ENCODE measurements at regions not wholly inside any gene's neighbourhood (a gene's known extent, or its start where the extent isn't known, plus 50 kb on each side); places are given as distances from the start of the nearest gene placed in this dataset.

DNA sequence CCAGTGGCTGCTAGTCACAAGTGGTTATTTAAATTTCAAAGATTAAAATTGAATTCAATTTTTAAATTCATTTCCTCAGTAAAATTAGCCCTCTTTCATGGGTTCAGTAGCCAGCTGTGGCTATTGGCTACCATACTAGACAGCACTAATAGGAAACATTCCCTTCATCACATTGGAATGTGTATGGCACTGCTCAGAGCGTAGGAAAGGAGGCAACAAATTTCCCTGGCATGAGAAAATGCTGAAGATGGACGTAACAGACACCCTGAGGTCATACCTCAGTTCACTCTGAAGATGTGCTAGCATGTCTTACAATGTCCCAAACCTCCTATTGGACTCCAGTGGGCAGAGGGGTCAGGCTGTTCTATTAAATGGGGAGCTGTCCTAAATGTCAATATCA lies 96.4 kb downstream of the C1QL2 start:
- no peak overlapping the region for H3K4me3 ChIP-seq (ENCODE audit: low read depth, low read length, poor library complexity, severe bottlenecking)
- CTCF ChIA-PET (ENCODE audit: unreplicated experiment), result no interaction called here
- POLR2A ChIA-PET, result no interaction called here
- H3K9me2 ChIP-seq (ENCODE audit: insufficient read depth, low read length), result no peaks in the 10 kb centered on the region
- no peak overlapping the region for H3K27ac ChIP-seq (ENCODE audit: low read depth, low read length, poor library complexity, severe bottlenecking)
- no peaks in the 10 kb centered on the region for H3K79me2 ChIP-seq (ENCODE audit: insufficient read depth, low read depth, low read length)
- intact Hi-C loops (cut with micrococcal nuclease; ENCODE audit: unreplicated experiment), result no loop called here
- no peaks in the 10 kb centered on the region for H4K20me1 ChIP-seq (ENCODE audit: insufficient read depth, low read length)
- no peak overlapping the region for H3K4me2 ChIP-seq (ENCODE audit: low read length)
- no peak for DNase-seq (ENCODE audit: low spot score)
- no TSS peak for BruUV-seq (replicated peaks)
- H2AFZ ChIP-seq (ENCODE audit: low read length), result no peak overlapping the region
- no peaks in the 10 kb centered on the region for H3K4me1 ChIP-seq (ENCODE audit: insufficient read depth, low read length, poor library complexity, severe bottlenecking)
- no peak for TF ChIP-seq EZH2phosphoT487 (IDR thresholded peaks at IDR 0.05; ENCODE audit: borderline replicate concordance, low read depth, low read length)
- TF ChIP-seq, protein P1, sequence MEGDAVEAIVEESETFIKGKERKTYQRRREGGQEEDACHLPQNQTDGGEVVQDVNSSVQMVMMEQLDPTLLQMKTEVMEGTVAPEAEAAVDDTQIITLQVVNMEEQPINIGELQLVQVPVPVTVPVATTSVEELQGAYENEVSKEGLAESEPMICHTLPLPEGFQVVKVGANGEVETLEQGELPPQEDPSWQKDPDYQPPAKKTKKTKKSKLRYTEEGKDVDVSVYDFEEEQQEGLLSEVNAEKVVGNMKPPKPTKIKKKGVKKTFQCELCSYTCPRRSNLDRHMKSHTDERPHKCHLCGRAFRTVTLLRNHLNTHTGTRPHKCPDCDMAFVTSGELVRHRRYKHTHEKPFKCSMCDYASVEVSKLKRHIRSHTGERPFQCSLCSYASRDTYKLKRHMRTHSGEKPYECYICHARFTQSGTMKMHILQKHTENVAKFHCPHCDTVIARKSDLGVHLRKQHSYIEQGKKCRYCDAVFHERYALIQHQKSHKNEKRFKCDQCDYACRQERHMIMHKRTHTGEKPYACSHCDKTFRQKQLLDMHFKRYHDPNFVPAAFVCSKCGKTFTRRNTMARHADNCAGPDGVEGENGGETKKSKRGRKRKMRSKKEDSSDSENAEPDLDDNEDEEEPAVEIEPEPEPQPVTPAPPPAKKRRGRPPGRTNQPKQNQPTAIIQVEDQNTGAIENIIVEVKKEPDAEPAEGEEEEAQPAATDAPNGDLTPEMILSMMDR (conservative IDR thresholded peaks at IDR 0.05; ENCODE audit: low read length), result no peak
- no peaks in the 10 kb centered on the region for H3K36me3 ChIP-seq (ENCODE audit: insufficient read depth, low read length)
- no peaks in the 10 kb centered on the region for H3K9me3 ChIP-seq (ENCODE audit: low read length)

- Histone ChIP-seq H3K4me2 (ENCODE audit: low read length) (no peak overlapping the region), H3K4me1 (ENCODE audit: insufficient read depth, low read length, poor library complexity, severe bottlenecking) (no peaks in the 10 kb centered on the region), H3K4me3 (ENCODE audit: low read depth, low read length, poor library complexity, severe bottlenecking) (no peak overlapping the region), H3K27ac (ENCODE audit: low read depth, low read length, poor library complexity, severe bottlenecking) (no peak overlapping the region), H3K9me2 (ENCODE audit: insufficient read depth, low read length) (no peaks in the 10 kb centered on the region), H3K9me3 (ENCODE audit: low read length) (no peaks in the 10 kb centered on the region), H3K79me2 (ENCODE audit: insufficient read depth, low read depth, low read length) (no peaks in the 10 kb centered on the region), H3K36me3 (ENCODE audit: insufficient read depth, low read length) (no peaks in the 10 kb centered on the region), H2AFZ (ENCODE audit: low read length) (no peak overlapping the region), H4K20me1 (ENCODE audit: insufficient read depth, low read length) (no peaks in the 10 kb centered on the region)
- intact Hi-C loops (cut with micrococcal nuclease; ENCODE audit: unreplicated experiment), result no loop called here
- ChIA-PET CTCF (ENCODE audit: unreplicated experiment) (no interaction called here), POLR2A (no interaction called here)
- TF ChIP-seq, protein P1 (conservative IDR thresholded peaks at IDR 0.05; ENCODE audit: low read length), result no peak
- no TSS peak for BruUV-seq (replicated peaks)
- DNase-seq (ENCODE audit: low spot score), result no peak
Measured at GRCh38 chr2:119059940-119060339, 98.6 kb downstream of the C1QL2 start.

GRCh38 chr2:119059287-119059686 lies 99.3 kb downstream of the C1QL2 start:
- H3K9me2 ChIP-seq (ENCODE audit: insufficient read depth, low read length), result no peaks in the 10 kb centered on the region
- intact Hi-C loops (cut with micrococcal nuclease; ENCODE audit: unreplicated experiment), result no loop called here
- ChIA-PET POLR2A (no interaction called here), CTCF (ENCODE audit: unreplicated experiment) (no interaction called here)
- no peaks in the 10 kb centered on the region for H3K4me1 ChIP-seq (ENCODE audit: insufficient read depth, low read length, poor library complexity, severe bottlenecking)
- no peak overlapping the region for H2AFZ ChIP-seq (ENCODE audit: low read length)
- H3K4me2 ChIP-seq (ENCODE audit: low read length), result no peak overlapping the region
- no peak overlapping the region for H3K27ac ChIP-seq (ENCODE audit: low read depth, low read length, poor library complexity, severe bottlenecking)
- no peak overlapping the region for H3K4me3 ChIP-seq (ENCODE audit: low read depth, low read length, poor library complexity, severe bottlenecking)
- H3K79me2 ChIP-seq (ENCODE audit: insufficient read depth, low read depth, low read length), result no peaks in the 10 kb centered on the region
- no TSS peak for BruUV-seq (replicated peaks)
- H3K36me3 ChIP-seq (ENCODE audit: insufficient read depth, low read length), result no peaks in the 10 kb centered on the region
- H3K9me3 ChIP-seq (ENCODE audit: low read length), result no peaks in the 10 kb centered on the region
- no peak for DNase-seq (ENCODE audit: low spot score)
- no peaks in the 10 kb centered on the region for H4K20me1 ChIP-seq (ENCODE audit: insufficient read depth, low read length)
- TF ChIP-seq, protein P1 (conservative IDR thresholded peaks at IDR 0.05; ENCODE audit: low read length), result no peak
- TF ChIP-seq EZH2phosphoT487 (IDR thresholded peaks at IDR 0.05; ENCODE audit: borderline replicate concordance, low read depth, low read length), result no peak

Data from OCI-LY7 (cell line).